ENCODE measurements at regions not wholly inside any gene's neighbourhood (a gene's known extent, or its start where the extent isn't known, plus 50 kb on each side); places are given as distances from the start of the nearest gene placed in this dataset.

- TF ChIP-seq EZH2phosphoT487 (IDR thresholded peaks at IDR 0.05; ENCODE audit: low read depth) (no peak), CTCF (IDR thresholded peaks at IDR 0.05; ENCODE audit: low read depth, low read length) (no peak)
Observed at GRCh38 chr9:107929443-107929842, 439.9 kb upstream of the KLF4 start.
